ENCODE measurements at regions not wholly inside any gene's neighbourhood (a gene's known extent, or its start where the extent isn't known, plus 50 kb on each side); places are given as distances from the start of the nearest gene placed in this dataset.
A peak's percentile ranks its signal among the peaks of the same experiment; 100 is the strongest.

DNA sequence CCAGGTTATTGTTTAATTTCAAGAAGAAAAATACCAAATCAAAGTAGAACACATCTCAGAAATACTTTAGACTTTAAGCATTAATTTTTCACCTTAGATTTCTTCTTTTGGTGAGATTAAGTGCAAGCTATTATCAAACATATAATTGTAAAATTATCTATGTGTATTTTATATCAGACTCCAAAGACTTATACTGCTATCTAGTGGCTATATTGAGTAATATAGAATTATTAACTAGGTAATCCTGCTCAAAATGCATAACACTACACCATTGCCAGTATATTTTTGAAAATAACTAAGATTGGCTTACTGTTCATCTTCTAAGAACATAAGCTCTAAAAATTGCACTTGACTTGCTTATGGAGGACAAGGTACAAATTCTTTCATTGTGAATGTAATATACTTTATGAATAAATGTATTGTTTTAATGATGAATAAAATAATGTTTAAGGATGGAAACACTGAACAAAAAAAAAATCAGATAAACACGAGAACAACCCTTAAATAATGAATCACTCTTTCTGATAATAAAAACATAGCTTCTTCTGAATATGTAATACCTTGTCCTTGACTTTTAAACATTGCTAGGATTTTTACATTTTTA is 86.7 kb upstream of the GNAI1 start:
- Histone ChIP-seq H3K9me3 (ENCODE audit: low read depth) (no peaks in the 10 kb centered on the region), H3K4me1 (ENCODE audit: low read depth) (no peaks in the 10 kb centered on the region), H3K4me3 (no peak overlapping the region), H3K27ac (no peak overlapping the region), H3K36me3 (no peaks in the 10 kb centered on the region), H3K27me3 (no peaks in the 10 kb centered on the region)
- TF ChIP-seq, protein P1, sequence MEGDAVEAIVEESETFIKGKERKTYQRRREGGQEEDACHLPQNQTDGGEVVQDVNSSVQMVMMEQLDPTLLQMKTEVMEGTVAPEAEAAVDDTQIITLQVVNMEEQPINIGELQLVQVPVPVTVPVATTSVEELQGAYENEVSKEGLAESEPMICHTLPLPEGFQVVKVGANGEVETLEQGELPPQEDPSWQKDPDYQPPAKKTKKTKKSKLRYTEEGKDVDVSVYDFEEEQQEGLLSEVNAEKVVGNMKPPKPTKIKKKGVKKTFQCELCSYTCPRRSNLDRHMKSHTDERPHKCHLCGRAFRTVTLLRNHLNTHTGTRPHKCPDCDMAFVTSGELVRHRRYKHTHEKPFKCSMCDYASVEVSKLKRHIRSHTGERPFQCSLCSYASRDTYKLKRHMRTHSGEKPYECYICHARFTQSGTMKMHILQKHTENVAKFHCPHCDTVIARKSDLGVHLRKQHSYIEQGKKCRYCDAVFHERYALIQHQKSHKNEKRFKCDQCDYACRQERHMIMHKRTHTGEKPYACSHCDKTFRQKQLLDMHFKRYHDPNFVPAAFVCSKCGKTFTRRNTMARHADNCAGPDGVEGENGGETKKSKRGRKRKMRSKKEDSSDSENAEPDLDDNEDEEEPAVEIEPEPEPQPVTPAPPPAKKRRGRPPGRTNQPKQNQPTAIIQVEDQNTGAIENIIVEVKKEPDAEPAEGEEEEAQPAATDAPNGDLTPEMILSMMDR (IDR thresholded peaks at IDR 0.05; ENCODE audit: low read depth, low read length) = peak; percentile 39
- DNase-seq (ENCODE audit: low read depth in 1 of 2, low spot score in 1 of 2) = peak in 1 of 2 donors; percentile 21

DNA sequence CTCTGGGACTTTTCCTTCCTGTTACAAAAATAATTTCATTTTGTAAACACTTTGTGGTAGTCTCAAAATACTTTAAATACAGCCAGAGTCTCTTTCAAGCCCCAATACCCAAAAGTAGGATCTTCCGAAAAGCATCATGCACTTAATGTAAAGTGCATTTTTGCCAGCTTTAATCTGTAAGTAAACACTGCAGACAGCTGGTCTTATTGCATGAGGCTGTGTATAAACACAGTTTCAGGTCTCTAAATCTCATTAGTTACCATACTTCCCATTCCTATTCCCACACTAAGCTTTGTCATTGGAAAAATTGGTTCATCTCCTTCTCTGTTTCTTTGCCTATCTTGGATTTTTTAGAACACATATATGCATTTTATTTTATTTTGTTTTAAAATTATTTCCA is 87.6 kb upstream of the GNAI1 start:
- TF ChIP-seq, protein P1 (IDR thresholded peaks at IDR 0.05; ENCODE audit: low read depth, low read length) = no peak
- no peak overlapping the region for H3K4me3 ChIP-seq
- no peaks in the 10 kb centered on the region for H3K27me3 ChIP-seq
- no peak overlapping the region for H3K27ac ChIP-seq
- H3K9me3 ChIP-seq (ENCODE audit: low read depth) = no peaks in the 10 kb centered on the region
- H3K36me3 ChIP-seq = no peaks in the 10 kb centered on the region
- no peak for DNase-seq (ENCODE audit: low read depth in 1 of 2, low spot score in 1 of 2)
- no peaks in the 10 kb centered on the region for H3K4me1 ChIP-seq (ENCODE audit: low read depth)

DNA sequence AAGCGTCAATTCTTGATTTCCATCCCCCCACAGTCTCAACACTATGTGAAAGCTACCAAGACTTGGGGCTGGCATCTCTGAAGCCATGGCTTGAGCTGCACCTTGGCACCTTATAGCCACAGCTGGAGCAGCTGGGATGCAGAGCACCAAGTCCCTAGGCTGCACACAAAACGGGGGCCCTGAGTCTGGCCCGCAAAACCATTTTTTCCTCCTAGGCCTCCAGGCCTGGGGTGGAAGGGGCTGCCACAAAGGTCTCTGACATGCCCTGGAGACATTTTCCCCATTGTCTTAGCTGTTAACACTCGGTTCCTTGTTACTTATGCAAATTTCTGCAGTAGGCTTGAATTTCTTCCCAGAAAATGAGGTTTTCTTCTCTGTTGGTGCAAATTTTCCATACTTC is 89.8 kb upstream of the GNAI1 start:
- Histone ChIP-seq H3K27ac (no peak overlapping the region), H3K4me1 (ENCODE audit: low read depth) (no peaks in the 10 kb centered on the region), H3K4me3 (no peak overlapping the region), H3K27me3 (no peaks in the 10 kb centered on the region), H3K36me3 (no peaks in the 10 kb centered on the region), H3K9me3 (ENCODE audit: low read depth) (no peaks in the 10 kb centered on the region)
- TF ChIP-seq, protein P1 (IDR thresholded peaks at IDR 0.05; ENCODE audit: low read depth, low read length) = no peak
- DNase-seq (ENCODE audit: low read depth in 1 of 2, low spot score in 1 of 2) = no peak

DNA sequence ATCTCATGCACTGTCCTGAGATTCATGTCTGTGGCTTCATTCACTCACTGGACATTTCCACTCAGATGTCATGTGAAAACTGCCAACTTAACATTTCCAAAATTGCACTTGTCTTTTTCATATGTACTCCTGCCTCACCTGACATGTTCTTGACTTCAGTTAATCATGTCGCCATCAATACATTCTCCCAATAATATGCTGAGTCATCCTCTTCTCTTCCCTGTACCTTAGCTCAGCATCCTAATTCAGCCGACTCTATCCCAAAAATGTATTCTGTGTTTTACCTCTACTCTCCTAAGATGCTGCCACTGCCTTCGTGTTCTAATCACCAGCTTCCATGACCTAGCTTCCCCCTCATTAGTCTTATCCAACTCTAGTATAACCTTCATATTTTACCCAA is 93.9 kb upstream of the GNAI1 start:
- DNase-seq (ENCODE audit: low read depth in 1 of 2, low spot score in 1 of 2) = no peak

DNA sequence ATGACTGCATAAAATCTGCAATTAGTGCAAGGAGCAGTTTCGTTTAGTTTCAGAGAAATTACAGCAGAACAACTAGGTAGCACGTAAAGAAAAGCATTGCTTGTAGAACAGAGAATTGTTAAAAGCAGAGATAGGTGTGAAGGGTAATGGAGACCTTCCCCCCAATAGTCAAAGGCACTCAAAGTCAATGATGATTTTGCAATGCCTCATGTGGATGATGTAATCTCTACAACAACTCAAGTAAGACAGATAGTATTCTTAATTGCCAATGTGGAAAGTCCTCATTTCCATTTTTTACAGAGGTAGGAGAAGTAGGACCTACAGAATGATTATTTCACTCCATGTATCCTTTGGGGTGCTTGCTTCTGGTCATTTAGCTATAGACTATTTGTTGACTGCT is 94.3 kb upstream of the GNAI1 start:
- H3K4me1 ChIP-seq (ENCODE audit: low read depth) = no peaks in the 10 kb centered on the region
- H3K27me3 ChIP-seq = no peaks in the 10 kb centered on the region
- H3K36me3 ChIP-seq = no peaks in the 10 kb centered on the region
- no peak overlapping the region for H3K4me3 ChIP-seq
- TF ChIP-seq, protein P1 (IDR thresholded peaks at IDR 0.05; ENCODE audit: low read depth, low read length) = no peak
- H3K27ac ChIP-seq = no peak overlapping the region
- DNase-seq (ENCODE audit: low read depth in 1 of 2, low spot score in 1 of 2) = no peak
- H3K9me3 ChIP-seq (ENCODE audit: low read depth) = no peaks in the 10 kb centered on the region

More for the DNA sequence above, 93.9 kb upstream of the GNAI1 start:
- no peaks in the 10 kb centered on the region for H3K27me3 ChIP-seq
- H3K36me3 ChIP-seq = no peaks in the 10 kb centered on the region
- no peaks in the 10 kb centered on the region for H3K4me1 ChIP-seq (ENCODE audit: low read depth)
- no peak overlapping the region for H3K27ac ChIP-seq
- no peak overlapping the region for H3K4me3 ChIP-seq
- TF ChIP-seq, protein P1 (IDR thresholded peaks at IDR 0.05; ENCODE audit: low read depth, low read length) = no peak
- H3K9me3 ChIP-seq (ENCODE audit: low read depth) = no peaks in the 10 kb centered on the region

Data from cardiac muscle cell (in vitro differentiated cells and primary cell).